ENCODE measurements at regions not wholly inside any gene's neighbourhood (a gene's known extent, or its start where the extent isn't known, plus 50 kb on each side); places are given as distances from the start of the nearest gene placed in this dataset.

DNA sequence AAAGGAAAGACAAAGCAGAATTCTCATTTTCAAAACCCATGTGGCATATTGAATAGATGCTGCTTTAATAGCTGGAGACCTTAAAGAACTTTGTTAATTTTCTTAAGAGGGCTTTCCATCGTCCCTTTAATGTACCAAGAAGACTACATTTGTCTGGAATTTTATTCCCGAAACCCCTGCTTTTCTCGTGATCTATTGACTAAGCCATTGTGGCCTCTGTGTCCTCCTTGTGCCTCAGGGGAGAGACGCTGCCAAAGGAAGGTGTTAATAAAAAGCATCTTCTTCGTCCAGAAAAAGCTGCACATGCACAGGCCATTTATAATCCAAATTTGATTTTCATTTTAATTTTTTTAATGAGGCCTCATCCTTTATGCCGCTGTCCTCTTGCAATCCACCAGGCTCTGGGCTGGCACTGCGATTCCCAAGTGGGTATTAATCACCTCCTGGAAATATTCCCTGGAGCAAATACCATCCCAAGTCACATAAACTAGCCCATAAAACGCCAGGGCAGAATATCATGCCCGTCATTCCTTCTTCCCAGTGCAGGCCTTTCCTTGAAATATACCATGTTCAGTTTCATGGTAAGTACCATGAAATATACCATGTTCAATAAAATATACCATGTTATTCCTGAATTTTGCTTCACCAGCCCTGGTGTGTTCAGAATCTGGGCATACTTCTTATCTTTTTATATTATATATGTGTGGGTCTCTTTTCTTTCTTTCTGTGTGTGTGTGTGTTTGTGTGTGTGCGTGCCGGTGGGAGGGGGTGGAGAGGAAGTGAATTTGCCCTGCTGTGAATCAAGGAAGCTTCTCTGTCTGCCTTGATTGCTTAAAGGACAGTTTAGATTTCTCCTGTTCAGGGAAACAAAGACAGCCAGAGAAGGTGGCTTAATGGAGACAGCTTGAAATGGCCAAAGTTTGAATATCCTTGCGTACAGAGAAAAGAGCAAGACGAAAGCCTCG is 147.6 kb downstream of the PHETA1 start:
- no peak for DNase-seq

DNA sequence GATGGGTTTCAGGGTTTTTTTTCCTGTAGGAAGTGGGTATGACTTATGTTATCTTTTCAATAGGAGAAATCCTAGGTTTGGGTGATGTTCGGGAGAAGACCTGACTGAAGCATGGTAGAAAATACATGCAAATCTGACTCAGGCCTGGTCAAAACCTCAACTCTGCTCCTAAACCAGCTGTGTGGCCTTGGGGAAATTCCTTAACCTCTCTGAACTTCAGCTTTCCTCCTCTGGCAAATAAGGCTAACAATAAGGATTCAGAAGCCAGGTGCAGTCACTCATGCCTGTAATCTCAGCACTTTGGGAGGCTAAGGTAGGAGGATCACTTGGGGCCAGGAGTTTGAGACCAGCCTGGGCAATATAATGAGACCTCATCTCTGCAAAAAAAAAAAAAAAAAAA is 148.5 kb downstream of the PHETA1 start:
- no peak for DNase-seq

DNA sequence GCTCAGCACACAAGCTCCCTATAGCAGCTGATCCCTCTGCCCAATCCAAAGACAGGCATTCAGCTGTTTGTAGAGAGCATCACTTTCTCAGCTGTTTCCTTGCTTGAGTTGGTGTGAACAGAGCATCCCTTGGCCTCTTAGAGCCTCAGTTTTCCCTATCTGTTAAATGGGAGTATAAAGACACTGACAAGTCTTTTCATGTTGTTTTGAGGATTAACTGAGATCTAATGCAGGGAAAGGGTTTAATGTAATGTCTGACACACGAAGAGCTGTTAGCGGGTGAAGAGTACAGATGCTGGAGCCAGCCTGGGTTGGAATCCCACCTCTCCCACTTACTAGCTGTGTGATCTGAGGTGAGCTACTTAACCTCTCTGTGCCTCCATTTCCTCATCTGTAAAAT is 149.5 kb downstream of the PHETA1 start:
- DNase-seq: no peak

DNA sequence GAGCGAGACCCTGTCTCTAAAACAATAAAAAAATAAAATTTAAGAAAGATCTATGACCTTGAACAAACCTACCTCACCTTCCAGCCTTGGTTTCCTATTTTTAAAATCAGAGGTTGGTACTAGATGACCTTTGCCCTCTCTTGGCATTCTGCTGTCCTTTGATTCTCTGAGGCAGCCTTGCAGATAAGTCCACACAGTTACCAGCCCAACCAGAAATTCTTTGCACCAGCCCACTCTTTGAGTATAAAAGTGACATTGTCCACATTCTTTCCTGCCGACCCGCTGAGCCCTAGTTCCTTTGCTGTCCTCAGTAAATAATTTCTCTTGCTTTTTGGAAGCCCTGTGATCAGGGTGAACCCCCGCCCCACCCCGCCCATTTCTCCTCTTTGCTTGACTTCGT is 150.4 kb downstream of the PHETA1 start:
- no peak for DNase-seq

DNA sequence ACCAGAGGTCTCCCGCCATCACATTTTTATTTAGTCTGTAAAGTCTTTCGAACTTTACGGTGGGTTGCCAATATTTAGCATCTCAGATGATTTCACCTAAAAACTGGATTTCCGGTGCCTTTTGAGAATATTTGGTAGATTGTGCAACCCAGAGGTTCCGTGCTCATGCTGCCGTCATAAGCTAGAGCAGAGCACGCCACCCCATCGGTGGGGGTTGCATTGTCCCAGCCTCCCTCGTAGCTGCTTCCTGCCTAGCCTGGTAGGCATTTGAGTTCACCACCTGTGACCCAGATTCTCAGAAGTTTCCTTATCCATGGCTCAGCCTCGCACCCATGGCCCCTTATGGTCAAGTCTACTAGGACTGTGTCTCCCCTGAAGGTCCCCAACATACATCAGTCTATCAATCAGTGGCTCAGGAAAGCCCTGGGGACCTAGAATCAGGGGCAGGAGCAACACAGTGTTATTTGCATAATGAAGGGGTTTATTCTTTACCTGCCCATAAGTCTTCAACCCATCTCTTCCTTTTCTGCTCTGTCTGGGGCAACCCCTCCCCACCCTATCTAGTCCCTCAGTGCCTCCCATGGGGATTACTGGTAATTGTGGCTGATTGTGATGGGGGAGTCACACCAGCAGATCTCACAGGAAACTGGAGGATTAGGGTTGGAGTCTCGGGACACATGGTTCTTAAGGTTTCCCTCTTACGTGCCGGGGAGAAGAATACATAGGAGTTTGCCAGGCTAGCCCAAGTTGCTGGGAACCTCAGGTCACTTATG is 152.3 kb downstream of the PHETA1 start:
- DNase-seq: no peak

DNA sequence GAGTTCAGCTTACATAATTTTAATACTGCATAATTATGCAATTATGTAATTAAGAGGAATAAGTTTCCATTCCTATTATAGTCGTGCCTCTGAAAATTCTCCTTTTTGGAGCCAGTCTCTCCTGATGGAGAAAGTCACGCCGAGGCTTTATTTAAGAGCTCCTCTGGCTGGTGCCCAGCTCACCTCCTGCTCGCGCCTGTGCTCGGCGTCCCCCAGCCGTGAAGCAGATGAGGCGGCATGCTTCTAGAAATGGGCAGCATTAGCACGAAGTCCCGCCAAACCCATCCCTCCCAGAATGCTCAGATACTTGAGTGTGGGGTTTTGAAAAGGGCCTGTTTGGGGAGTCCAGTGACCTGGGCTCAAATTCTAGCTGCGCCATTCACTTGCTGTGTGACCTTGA is 153.0 kb downstream of the PHETA1 start:
- DNase-seq: no peak

DNA sequence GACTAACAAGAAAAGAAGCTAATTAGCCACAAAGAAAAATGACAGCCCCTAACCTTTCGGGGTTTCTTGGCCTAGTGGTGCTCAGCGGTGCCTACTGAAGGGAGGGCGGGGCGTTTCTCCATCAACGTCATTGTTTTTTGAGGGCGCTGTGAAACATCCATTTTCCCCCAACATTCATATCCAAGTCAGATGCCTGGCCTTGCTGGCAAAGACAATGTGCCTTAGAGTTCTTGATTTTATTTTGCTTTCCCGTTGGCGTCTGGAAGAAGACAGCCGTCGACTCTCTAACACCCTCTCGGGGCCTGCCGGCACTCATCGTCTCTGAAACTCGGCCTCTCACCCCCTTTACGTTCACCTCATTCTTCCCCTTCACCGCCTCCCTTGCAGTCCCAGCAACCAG is 154.5 kb downstream of the PHETA1 start:
- DNase-seq: no peak

DNA sequence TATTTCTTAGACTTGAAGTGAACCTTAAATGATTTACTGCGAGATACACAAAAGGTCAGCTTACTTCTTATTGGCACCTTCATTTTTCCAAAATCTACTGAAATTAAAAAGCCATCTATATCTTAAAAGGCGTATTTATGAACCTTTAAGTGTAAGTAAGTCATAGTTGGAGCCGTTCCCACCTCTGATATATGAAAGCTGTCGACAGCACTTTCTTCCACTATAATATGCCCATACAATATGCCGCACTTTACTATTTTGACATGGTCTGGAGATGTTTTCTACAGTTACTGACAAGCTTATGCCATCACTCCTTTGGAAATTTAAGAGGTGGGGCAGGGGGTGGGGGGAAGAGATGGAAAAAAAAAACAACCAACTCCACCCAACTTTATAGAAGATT is 155.3 kb downstream of the PHETA1 start:
- DNase-seq: no peak

DNA sequence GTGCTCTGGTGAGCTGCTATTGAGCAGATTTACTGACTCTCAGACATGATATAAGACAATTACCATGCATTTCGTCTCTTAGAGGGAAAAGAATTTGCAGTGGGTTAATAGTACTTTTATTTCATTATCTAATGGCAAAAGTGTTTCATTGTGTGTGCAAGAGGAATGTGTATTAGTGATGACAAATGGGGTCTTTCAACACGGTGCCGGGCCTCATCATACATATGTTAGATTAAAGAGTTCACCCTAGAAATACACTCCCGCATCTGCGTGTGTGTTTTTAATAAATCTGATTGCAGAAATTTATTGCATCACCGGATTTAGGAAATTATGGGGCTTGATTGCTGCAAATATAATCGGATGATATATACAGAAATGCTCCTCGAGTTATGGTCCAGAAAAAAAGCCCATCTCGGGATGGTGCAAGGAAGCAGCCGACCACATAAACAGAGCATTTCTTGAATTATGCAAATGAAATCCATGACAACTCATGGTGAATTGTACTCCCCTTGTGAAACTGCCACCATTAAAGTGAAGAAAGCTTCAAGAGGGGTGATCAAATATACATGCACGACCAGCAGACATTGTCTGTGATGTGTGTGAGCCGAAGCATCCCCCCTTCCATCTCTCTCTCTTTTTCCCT is 156.0 kb downstream of the PHETA1 start:
- DNase-seq: no peak

DNA sequence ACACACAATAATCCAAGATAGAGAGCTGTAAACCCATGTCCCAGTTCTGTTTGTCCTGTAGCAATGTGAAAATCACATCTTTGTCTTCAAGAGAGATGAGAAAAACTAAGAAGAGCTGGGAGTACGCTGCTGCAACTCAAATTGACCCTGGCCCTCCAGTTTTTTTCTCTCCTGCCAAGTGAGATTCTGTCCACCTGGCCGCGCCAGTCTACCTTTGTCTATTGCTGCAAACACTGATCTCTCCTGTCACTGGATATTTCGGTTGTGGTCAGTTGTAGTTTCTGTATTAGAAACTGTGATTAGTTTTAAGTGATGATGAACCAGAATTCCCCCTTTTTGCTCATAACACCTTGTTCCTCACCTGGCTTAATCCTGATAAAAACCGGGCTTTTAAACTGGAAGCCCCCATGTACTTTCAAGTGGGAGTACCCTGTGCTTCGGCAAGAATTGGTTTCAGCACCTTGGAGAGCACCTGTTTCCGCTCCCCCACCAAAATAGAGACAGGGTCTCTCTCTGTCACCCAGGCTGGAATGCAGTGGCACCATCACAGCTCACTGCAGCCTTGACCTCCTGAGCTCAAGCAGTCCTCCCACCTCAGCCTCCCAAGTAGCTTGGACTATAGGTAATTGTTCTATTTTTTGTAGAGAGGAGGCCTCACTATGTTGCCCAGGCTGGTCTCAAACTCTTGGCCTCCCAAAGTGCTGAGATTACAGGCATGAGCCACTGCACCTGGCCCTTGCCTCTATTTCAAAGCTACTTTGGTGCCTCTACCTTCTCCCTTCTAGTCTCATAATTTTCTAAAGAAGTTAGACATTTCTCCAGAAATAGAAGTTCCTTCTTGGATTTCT is 156.8 kb downstream of the PHETA1 start:
- DNase-seq: no peak

DNA sequence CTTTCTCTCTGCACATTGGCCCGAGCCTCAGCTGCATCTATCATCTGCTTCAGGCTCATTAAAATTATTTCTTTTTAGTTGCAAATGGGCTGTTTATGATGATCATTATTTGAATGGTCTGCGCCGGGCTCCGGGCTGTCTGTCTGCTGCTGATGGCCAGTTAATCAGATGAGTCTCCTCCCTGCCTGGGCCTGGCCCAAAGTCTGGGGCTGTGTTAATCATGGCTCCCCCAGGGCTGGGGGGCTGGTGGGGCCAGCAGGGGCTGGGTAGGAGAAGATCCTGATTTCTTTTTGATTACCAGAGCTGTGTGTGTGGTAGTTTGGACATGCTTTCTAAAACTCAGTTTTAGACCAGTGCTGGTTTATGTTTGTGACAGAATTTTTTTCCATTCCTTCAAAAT is 159.1 kb downstream of the PHETA1 start:
- no peak for DNase-seq

DNA sequence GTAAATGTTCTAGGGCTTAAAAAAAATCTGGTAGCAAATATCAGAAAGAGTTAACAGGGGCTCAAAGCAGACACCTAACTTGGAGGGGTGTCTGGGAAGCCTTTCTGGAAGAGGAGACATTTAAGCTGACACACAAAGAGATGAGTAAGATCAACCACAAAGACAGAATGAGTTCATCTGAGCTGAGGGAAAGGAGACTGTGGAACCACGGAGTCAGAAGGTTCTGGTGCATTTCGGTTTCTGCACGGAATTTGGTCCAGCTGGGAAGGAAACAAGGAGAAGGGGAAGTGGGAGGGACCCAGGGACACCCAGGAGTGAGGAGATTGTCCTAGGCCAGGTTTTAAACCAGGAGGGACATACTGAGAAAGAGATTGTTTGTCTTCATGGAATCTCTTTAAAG is 161.1 kb downstream of the PHETA1 start:
- no peak for DNase-seq

DNA sequence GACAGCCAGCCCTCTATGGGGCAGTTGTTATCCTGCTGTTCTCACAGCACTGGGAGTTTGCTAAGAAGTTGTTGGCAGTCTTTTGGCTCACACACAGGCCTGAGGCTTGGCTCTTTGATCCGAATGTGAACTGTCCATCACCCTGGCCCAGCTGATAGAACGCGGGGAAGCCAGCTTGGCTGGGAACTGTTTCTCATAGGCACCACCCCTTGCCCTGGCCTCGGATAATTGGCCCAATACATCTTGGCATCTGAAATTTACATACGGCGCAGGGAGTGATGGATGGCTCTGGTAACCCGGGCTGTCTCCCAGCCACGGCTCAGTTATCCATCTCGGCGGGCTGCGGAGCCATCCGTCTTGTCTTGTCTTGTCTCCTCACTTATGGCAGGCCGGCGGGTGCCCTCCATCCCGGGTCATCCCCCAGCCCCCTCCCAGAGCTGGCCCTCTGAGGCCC is 164.1 kb downstream of the PHETA1 start:
- no peak for DNase-seq

DNA sequence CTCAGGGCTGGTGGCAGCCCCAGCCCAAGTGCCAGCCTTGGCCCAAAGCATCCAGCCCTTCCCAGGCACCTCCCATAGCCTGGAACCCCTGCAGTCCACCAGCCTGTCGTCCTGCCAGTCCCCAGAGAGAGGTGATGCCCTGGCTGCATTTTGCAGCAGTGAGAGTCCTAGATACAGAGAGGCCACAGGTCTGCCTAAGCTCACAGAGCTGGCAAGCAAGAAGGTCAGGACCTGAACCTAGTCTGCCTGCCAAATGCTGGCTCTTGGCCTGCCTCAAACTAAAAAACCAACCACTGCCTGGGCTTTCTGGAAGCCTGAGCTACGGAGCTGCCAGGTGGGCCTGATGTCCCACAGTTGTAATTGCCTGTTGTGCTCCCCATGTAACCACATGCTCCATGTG is 164.9 kb downstream of the PHETA1 start:
- no peak for DNase-seq

DNA sequence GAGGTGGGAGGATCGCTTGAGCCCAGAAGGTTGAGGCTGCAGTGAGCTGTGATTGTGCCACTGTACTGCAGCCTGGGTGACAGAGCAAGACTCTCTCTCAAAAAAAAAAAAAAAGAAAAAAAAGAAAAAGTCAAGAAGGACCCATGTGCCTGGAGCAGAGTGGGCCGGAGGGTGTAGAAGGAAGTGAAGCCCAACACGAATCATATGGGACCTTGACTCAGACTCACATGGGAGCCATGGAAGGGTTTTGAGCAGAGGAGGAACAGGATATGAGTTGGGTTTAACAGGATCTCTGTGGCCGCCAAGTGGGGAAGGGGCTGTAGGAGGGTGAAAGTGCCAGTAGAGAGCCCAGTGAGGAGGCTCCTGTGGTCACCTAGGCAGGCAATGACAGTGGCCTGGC is 165.4 kb downstream of the PHETA1 start:
- DNase-seq: no peak

DNA sequence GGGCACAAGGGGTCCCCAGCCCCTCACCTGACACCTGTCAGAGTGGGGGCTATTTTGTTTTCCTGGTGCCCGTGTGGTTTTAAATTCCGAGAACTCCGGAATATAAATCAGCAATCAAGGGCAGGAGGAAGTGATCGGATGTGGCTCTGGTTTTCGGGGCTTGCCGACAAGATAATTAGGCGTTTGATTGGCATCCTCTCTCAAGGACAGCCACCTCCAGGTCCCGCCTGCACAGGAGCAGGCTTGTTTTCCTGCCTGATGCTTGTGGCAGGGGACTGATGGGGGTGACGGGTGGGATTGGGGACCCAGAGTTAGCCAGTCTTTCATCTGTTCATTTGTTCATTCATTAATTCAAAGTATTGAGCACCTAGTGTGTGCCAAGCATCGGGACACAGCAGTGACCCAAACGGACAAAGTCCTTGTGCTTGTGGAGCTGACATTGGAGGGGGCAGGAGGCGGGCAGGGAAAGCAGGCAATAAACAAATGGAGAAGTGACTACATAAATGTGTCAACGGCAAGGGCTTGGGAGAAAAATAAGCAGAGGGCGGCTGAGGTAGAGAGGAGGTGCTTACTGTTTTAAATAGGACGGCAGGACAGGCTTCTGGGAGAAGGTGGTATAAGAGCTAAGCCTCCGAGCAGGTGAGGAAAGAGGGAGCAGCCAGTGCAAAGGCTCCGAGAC is 166.5 kb downstream of the PHETA1 start:
- no peak for DNase-seq

DNA sequence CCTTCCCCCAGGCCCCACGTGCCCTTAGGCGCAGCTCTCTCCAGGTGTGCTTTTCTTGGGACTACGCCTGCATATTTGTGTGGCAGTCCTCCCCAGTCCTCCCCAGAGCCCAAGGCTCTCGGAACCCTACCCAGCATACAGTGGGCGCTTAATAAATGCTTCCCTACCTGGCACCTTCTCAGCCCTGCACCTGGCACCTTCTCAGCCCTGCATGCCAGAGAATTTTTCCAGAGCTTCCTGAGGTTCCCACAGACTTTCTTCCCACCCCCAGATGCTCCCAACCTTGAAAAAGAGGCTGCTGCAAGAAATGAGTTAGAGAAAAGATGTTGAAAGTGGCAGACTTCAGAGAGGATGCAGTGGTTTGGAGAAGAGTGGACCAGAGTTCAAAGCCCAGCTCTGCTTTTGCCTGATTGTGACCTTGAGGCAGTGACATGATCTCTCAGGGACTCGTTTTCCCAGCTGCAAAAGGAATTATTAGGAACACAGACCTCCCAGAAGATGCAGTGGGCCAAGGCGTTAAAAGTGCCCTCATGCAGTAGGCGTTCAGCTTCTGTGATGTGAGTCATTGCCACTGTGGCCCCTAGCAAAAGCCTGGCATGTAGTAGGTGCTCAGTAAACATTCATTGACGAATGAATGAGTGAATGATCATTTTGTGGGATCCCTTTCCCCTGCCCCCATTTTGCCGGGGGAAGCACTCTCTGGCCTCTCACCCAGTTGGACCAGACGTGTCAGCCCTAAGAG is 167.2 kb downstream of the PHETA1 start:
- DNase-seq: no peak

DNA sequence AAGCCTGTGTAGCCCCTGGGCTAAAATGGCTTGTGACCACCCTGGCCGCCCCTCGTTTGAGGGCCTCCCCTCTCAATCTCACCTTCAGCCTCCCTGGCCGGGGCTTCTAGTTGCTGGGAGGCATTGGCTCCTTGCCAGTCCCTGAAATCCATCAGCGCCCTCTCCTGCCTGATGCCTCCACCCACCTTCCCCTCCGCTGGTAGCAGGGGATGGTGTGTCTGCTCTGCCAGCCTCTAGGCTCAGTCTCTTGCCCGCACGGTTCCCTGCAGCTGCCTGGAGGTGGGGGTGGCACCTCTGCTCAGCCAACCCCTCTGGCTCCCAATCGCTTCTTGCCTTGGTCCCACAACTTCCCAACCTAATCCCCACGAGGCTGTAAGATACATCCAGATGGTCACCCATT is 167.9 kb downstream of the PHETA1 start:
- no peak for DNase-seq

DNA sequence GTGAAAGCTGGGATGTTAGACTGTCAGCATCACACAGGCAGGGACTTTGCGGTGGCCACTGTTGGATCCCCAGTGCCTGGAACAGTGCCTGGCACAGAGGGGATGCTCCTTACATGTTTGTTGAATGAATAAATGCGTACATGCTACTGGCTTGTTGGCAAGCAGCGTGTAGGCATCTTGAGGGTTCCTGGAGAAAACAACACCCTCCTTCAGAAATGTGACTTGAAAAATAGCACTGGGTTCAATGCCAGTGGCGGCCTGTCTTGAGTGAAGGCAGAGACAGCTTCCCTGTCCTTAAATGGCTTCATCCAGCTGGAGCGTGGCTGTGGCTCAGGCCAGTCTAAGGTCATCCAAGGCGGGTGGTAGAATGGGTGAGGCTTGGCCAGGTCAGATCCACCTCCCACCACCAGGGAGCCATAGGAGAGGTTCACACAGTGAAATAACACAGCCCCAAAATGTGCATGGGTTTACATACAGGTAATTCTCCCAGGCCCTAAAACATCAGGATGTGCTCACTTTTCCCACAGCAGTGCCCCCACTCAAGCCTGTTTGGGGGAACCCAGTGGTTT is 171.4 kb downstream of the PHETA1 start:
- no peak for DNase-seq

DNA sequence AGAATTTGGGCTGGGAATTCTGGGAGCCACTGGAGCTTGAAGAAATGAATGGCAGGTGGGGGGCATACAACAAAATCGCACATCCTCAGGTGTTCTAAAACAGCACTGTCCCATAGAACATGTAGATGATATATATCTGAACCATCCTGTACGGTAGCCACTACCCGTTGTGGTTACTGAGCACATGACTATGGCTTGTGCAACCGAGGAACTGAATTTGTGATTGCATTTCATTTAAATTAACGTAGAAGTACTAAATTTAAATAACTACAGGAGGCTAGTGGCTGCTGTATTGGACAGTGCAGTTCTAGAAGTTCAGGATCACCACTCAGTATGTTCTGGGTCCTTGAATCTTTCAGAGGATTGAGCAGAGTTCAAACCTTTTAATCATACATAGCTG is 172.4 kb downstream of the PHETA1 start:
- DNase-seq: no peak

DNA sequence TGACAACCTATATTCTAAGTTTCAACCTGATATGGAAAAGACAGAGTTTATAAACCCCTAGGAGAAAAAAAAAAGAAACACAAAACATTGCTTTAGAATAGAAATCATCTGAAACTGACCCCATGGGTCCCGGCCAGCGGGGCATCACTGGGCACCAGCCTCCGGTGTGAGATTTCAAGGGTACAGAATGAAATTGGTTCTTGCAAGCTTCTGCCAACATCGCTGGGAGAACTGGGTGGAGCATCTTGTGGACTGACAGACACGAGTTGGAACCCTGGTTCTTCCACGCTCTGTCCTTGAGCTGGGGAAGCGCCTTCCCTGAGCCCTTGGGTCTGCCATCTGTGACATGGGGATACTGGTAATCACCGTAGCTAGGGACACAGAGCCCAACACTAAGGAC is 173.6 kb downstream of the PHETA1 start:
- no peak for DNase-seq
